Medulla oblongata (tissue), 1 donor: ENCODE measurements at regions not wholly inside any gene's neighbourhood (a gene's known extent, or its start where the extent isn't known, plus 50 kb on each side); places are given as distances from the start of the nearest gene placed in this dataset.
"Not testable (repeated sequence)": the region's sequence is repeated elsewhere in the genome, so short reads cannot be mapped to it uniquely, and the experiment has no call there.

Experiments
- DNase-seq: peaks from one replicate; pipeline ENCODE4 v3.0.0-alpha.2; 2015; ENCODE audit errors: extremely low spot score

GRCh38 chr3:152771120-152771519 is 63.8 kb upstream of the P2RY1 start:
- no peak for DNase-seq

GRCh38 chr3:152772674-152773225 is 62.2 kb upstream of the P2RY1 start:
- DNase-seq, result no peak

GRCh38 chr3:152773633-152774032 is 61.3 kb upstream of the P2RY1 start:
- DNase-seq, result no peak

GRCh38 chr3:152774230-152774629 is 60.7 kb upstream of the P2RY1 start:
- not testable (repeated sequence) for DNase-seq

- no peak for DNase-seq
Observed at GRCh38 chr3:152778022-152778421, 56.9 kb upstream of the P2RY1 start.

- DNase-seq, result no peak
Observed at GRCh38 chr3:152779653-152780052, 55.3 kb upstream of the P2RY1 start.

GRCh38 chr3:152780553-152780952 is 54.4 kb upstream of the P2RY1 start:
- no peak for DNase-seq

- no peak for DNase-seq
Observed at GRCh38 chr3:152785051-152785450, 49.9 kb upstream of the P2RY1 start.
